SK-N-SH (cell line): ENCODE measurements at regions not wholly inside any gene's neighbourhood (a gene's known extent, or its start where the extent isn't known, plus 50 kb on each side); places are given as distances from the start of the nearest gene placed in this dataset.

Source experiments
- CTCF ChIA-PET: fragments of 300-600, 350-600 bp; formaldehyde crosslinking; extraction: SDS; loops from one replicate; lab custom pipeline; 2021; lab: Yijun Ruan, JAX
- POLR2A ChIA-PET: fragments of 350-600 bp; sonication (Branson Sonifier 250); formaldehyde crosslinking; extraction: SDS; loops from one replicate; lab custom pipeline; 2020; ENCODE audit warnings: antibody characterized with exemption, inconsistent platforms; lab: Yijun Ruan, JAX
- DNase-seq: peaks from one replicate; pipeline ENCODE4 v3.0.0; 2012
- H2AFZ ChIP-seq: fragments of 200-600 bp; sonication (generic); 2 replicates; pipeline ENCODE4 v1.8.1; 2016; ENCODE audit warnings: antibody characterized with exemption, mild to moderate bottlenecking, low read depth
- H3F3A ChIP-seq: fragments of 200-600 bp; sonication (generic); replicated peaks from 2 replicates; pipeline ENCODE3; 2016; ENCODE audit warnings: antibody characterized with exemption, mild to moderate bottlenecking; ENCODE audit not compliant: insufficient read depth
- H3K27ac ChIP-seq, 2 experiments: fragments of 200-500 bp in 1 of 2; fragments of 200-600 bp in 1 of 2; sonication (Bioruptor generic) in 1 of 2; sonication (generic), shearing (Covaris generic) in 1 of 2; 2 replicates each; pipeline versions ENCODE4 v1.5.1 to v1.6.1; 2014 to 2016; ENCODE audit warnings: low read depth in 2 of 2, inconsistent platforms in 1 of 2, low read length in 1 of 2, mild to moderate bottlenecking in 1 of 2, mixed read lengths in 1 of 2
- H3K27me3 ChIP-seq: fragments of 200-600 bp; sonication (generic), shearing (Covaris generic); 2 replicates; pipeline ENCODE4 v1.6.1; 2016; ENCODE audit warnings: mixed run types; ENCODE audit not compliant: insufficient read depth
- H3K36me3 ChIP-seq, 2 experiments: fragments of 200-500 bp in 1 of 2; fragments of 200-600 bp in 1 of 2; sonication (Bioruptor generic) in 1 of 2; sonication (generic) in 1 of 2; replicated peaks in 1 of 2; 2 replicates each; pipeline versions ENCODE3 to v1.5.1; 2014 to 2016; ENCODE audit warnings: low read length in 1 of 2, mild to moderate bottlenecking in 1 of 2; ENCODE audit not compliant: insufficient read depth in 2 of 2, control insufficient read depth in 1 of 2
- H3K4me1 ChIP-seq, 2 experiments: fragments of 200-500 bp in 1 of 2; fragments of 200-600 bp in 1 of 2; sonication (Bioruptor generic) in 1 of 2; sonication (generic), shearing (Covaris generic) in 1 of 2; 2 replicates each; pipeline versions ENCODE4 v1.5.1 to v1.6.1; 2014 to 2016; ENCODE audit warnings: low read depth in 1 of 2, low read length in 1 of 2, mixed run types in 1 of 2; ENCODE audit not compliant: insufficient read depth in 2 of 2, control insufficient read depth in 1 of 2
- H3K4me2 ChIP-seq: fragments of 200-600 bp; sonication (generic), shearing (Covaris generic); 2 replicates; pipeline ENCODE4 v1.6.1; 2017; ENCODE audit warnings: mixed run types
- H3K4me3 ChIP-seq, 2 experiments: fragments of 200-500 bp in 1 of 2; fragments of 200-600 bp in 1 of 2; sonication (Bioruptor generic) in 1 of 2; sonication (generic), shearing (Covaris generic) in 1 of 2; 2 replicates each; pipeline versions ENCODE4 v1.5.1 to v1.8.1; 2014 to 2016; ENCODE audit warnings: low read depth in 2 of 2, inconsistent platforms in 1 of 2, low read length in 1 of 2, mild to moderate bottlenecking in 1 of 2, mixed read lengths in 1 of 2, moderate library complexity in 1 of 2
- H3K79me2 ChIP-seq: fragments of 200-600 bp; sonication (generic); 2 replicates; pipeline ENCODE4 v1.8.1; 2017; ENCODE audit warnings: mild to moderate bottlenecking; ENCODE audit not compliant: insufficient read depth
- H3K9ac ChIP-seq: fragments of 200-600 bp; sonication (generic); 2 replicates; pipeline ENCODE4 v1.6.1; 2017; ENCODE audit warnings: mixed run types
- H3K9me2 ChIP-seq: fragments of 200-600 bp; sonication (generic); 2 replicates; pipeline ENCODE4 v1.6.1; 2017; ENCODE audit warnings: mixed run types
- H3K9me3 ChIP-seq: fragments of 200-600 bp; sonication (generic); 2 replicates; pipeline ENCODE4 v1.6.1; 2017; ENCODE audit warnings: mixed run types, mild to moderate bottlenecking, moderate library complexity
- H4K20me1 ChIP-seq: fragments of 200-600 bp; sonication (generic); 2 replicates; pipeline ENCODE4 v1.6.1; 2017; ENCODE audit warnings: mild to moderate bottlenecking, mixed run types; ENCODE audit not compliant: insufficient read depth
- CHD2 ChIP-seq: fragments of 150-350 bp; IDR thresholded peaks from 2 replicates; pipeline ENCODE4 v1.6.1; 2018; ENCODE audit warnings: low read length; ENCODE audit not compliant: partially characterized antibody
- CTCF ChIP-seq: fragments of 200-600 bp; sonication (generic); IDR thresholded peaks from 2 replicates; pipeline ENCODE4 v1.6.1; 2017; ENCODE audit warnings: antibody characterized with exemption, mild to moderate bottlenecking, moderate library complexity
- ELF1 ChIP-seq: IDR thresholded peaks from 2 replicates; pipeline ENCODE4 v1.4.0; 2012
- EP300 ChIP-seq, 2 experiments: IDR thresholded peaks; 2 replicates each; pipeline versions ENCODE4 v1.4.0 to v1.6.1; 2012; ENCODE audit warnings: borderline replicate concordance in 1 of 2, low read depth in 1 of 2, low read length in 1 of 2
- EZH2phosphoT487 ChIP-seq: fragments of 200-600 bp; sonication (generic); IDR thresholded peaks from 2 replicates; pipeline ENCODE4 v1.6.1; 2017; ENCODE audit warnings: low read depth, mixed run types, mild to moderate bottlenecking, antibody characterized with exemption, moderate library complexity, borderline replicate concordance
- FOXJ3 ChIP-seq: sonication (generic); formaldehyde crosslinking; IDR thresholded peaks from 2 replicates; pipeline ENCODE4 v1.5.1; 2020; ENCODE audit warnings: mild to moderate bottlenecking, missing genetic modification reagents
- GATA2 ChIP-seq: sonication (generic); formaldehyde crosslinking; IDR thresholded peaks from 2 replicates; pipeline ENCODE4 v1.5.0; 2020; ENCODE audit warnings: mild to moderate bottlenecking, missing genetic modification reagents
- JUND ChIP-seq: IDR thresholded peaks from 2 replicates; pipeline ENCODE4 v1.4.0; 2012
- MXI1 ChIP-seq: IDR thresholded peaks from 2 replicates; pipeline ENCODE4 v1.6.1; 2012; ENCODE audit warnings: mild to moderate bottlenecking, low read depth, low read length, improper control_type of control experiment
- NFIC ChIP-seq: IDR thresholded peaks from 2 replicates; pipeline ENCODE4 v1.4.0; 2012; ENCODE audit warnings: borderline replicate concordance
- PBX3 ChIP-seq: IDR thresholded peaks from 2 replicates; pipeline ENCODE4; 2012
- RAD21 ChIP-seq: IDR thresholded peaks from 2 replicates; pipeline ENCODE4 v1.6.1; 2012; ENCODE audit warnings: mild to moderate bottlenecking, low read length
- RCOR1 ChIP-seq: fragments of 150-350 bp; IDR thresholded peaks from 2 replicates; pipeline ENCODE4 v1.6.1; 2017; ENCODE audit warnings: antibody characterized with exemption, low read length
- RFX5 ChIP-seq: IDR thresholded peaks from 2 replicates; pipeline ENCODE4 v1.6.1; 2012; ENCODE audit warnings: mild to moderate bottlenecking, improper control_type of control experiment, low read length
- RXRA ChIP-seq: IDR thresholded peaks from 2 replicates; pipeline ENCODE4 v1.4.0; 2012; ENCODE audit warnings: low read depth, mild to moderate bottlenecking, borderline replicate concordance
- SIN3A ChIP-seq: IDR thresholded peaks from 2 replicates; pipeline ENCODE4 v1.6.1; 2012; ENCODE audit warnings: low read depth, mild to moderate bottlenecking, low read length, moderate library complexity, borderline replicate concordance
- TAF1 ChIP-seq: IDR thresholded peaks from 2 replicates; pipeline ENCODE4 v1.6.1; 2012; ENCODE audit warnings: low read depth, mild to moderate bottlenecking, low read length, moderate library complexity, borderline replicate concordance
- TCF12 ChIP-seq: IDR thresholded peaks from 2 replicates; pipeline ENCODE4 v1.4.0; 2012
- TEAD4 ChIP-seq: IDR thresholded peaks from 2 replicates; pipeline ENCODE4 v1.4.0; 2012; ENCODE audit warnings: mild to moderate bottlenecking, borderline replicate concordance; ENCODE audit not compliant: insufficient read depth
- YY1 ChIP-seq: IDR thresholded peaks from 2 replicates; pipeline ENCODE4 v1.4.0; 2012; ENCODE audit warnings: low read depth, mild to moderate bottlenecking
- whole genome bisulfite sequencing: methylation state at CpG from one replicate; pipeline ENCODE4 v1.1.6; 2017; ENCODE audit warnings: low lambda C conversion rate; 5-methylcytosine and 5-hydroxymethylcytosine counted together
- TF ChIP-seq, protein P1 (sequence below): IDR thresholded peaks from 2 replicates; pipeline ENCODE4 v1.4.0; 2012; ENCODE audit warnings: low read depth, borderline replicate concordance
- TF ChIP-seq, protein P2 (sequence below): IDR thresholded peaks from 2 replicates; pipeline ENCODE4 v1.4.0; 2012; ENCODE audit warnings: low read depth

DNA sequence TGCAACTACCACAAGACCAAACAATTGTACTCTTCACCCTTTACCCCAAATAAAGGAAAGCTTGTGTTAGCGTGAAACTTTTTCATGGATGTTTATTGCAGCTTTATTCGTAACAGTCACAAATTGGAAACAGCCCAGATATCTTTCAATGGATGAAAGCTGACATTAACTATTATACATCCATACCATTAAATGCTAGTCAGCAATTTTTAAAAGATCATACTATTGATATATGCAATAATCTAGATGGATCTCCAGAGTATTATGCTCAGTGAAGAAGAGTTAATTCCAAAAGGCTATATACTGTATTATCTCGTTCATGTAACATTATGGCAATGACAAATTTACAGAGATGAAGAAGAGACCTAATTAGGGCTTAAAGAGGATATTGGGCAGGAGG, 1491.2 kb upstream of the CDH8 start:
- Histone ChIP-seq H4K20me1 (no peaks in the 10 kb centered on the region), H3K9ac (no peak overlapping the region), H3K9me3 (no peaks in the 10 kb centered on the region), H3K27me3 (no peaks in the 10 kb centered on the region), H3K27ac (no peak overlapping the region), H3K79me2 (no peaks in the 10 kb centered on the region), H3K4me2 (no peak overlapping the region)
- 67% methylated on average over 3 of the region's 3 CpGs for WGBS
- POLR2A ChIA-PET, result no interaction called here
- CTCF ChIA-PET, result no interaction called here
- TF ChIP-seq MXI1 (no peak), NFIC (no peak), TAF1 (no peak), SIN3A (no peak), TCF12 (no peak), TEAD4 (no peak), RAD21 (no peak), GATA2 (CRISPR knock-in tag) (no peak), ELF1 (no peak), RXRA (no peak), CHD2 (no peak), EP300 (IDR thresholded peaks at IDR 0.05; ENCODE audit: borderline replicate concordance in 1 of 2, low read depth in 1 of 2, low read length in 1 of 2) (no peak), YY1 (no peak), RCOR1 (no peak), EZH2phosphoT487 (no peak), RFX5 (no peak), PBX3 (no peak)
- TF ChIP-seq, protein P1, sequence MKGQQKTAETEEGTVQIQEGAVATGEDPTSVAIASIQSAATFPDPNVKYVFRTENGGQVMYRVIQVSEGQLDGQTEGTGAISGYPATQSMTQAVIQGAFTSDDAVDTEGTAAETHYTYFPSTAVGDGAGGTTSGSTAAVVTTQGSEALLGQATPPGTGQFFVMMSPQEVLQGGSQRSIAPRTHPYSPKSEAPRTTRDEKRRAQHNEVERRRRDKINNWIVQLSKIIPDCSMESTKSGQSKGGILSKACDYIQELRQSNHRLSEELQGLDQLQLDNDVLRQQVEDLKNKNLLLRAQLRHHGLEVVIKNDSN, result no peak
- TF ChIP-seq, protein P2, sequence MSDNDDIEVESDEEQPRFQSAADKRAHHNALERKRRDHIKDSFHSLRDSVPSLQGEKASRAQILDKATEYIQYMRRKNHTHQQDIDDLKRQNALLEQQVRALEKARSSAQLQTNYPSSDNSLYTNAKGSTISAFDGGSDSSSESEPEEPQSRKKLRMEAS, result no peak
- TF ChIP-seq, all 33 proteins: peak for 0
- DNase-seq, result no peak
- Histone ChIP-seq H3K9me2 (no peaks in the 10 kb centered on the region), H3K4me3 (no peak overlapping the region), H3K4me1 (peaks cover 0 to 2% of the 10 kb centered on the region in 2 experiments; a peak in 2 of 4 replicates), H2AFZ (no peak overlapping the region), H3K36me3 (no peaks in the 10 kb centered on the region), H3F3A (no peaks in the 10 kb centered on the region)

- CTCF ChIA-PET, result no interaction called here
- no peaks in the 10 kb centered on the region for H3K36me3 ChIP-seq
Measured at GRCh38 chr16:63516394-63516793, 1480.2 kb upstream of the CDH8 start.

More at GRCh38 chr16:63516394-63516793, 1480.2 kb upstream of the CDH8 start:
- DNase-seq, result no peak
- WGBS, result 59% methylated on average over 4 of the region's 4 CpGs
- Histone ChIP-seq H2AFZ (no peak overlapping the region), H3K27me3 (no peaks in the 10 kb centered on the region), H3K9me3 (no peaks in the 10 kb centered on the region), H3K4me3 (no peak overlapping the region), H3K9ac (no peak overlapping the region), H3K4me2 (no peak overlapping the region), H3K9me2 (no peaks in the 10 kb centered on the region), H3K27ac (no peak overlapping the region), H3K4me1 (no peaks in the 10 kb centered on the region), H4K20me1 (no peaks in the 10 kb centered on the region), H3K79me2 (no peaks in the 10 kb centered on the region), H3F3A (no peaks in the 10 kb centered on the region)
- no peak for TF ChIP-seq ELF1
- TF ChIP-seq RCOR1, result no peak
- TF ChIP-seq SIN3A, result no peak
- no peak for TF ChIP-seq GATA2 (CRISPR knock-in tag)
- no peak for TF ChIP-seq JUND
- no peak for TF ChIP-seq FOXJ3 (CRISPR knock-in tag)
- TF ChIP-seq CTCF, result no peak
- TF ChIP-seq EP300 (IDR thresholded peaks at IDR 0.05; ENCODE audit: borderline replicate concordance in 1 of 2, low read depth in 1 of 2, low read length in 1 of 2), result no peak
- no peak for TF ChIP-seq NFIC
- POLR2A ChIA-PET, result no interaction called here
